Activated CD8-positive, alpha-beta memory T cell treated with anti-CD3 and anti-CD28 coated beads for 36 hours (primary cell): ENCODE measurements at regions not wholly inside any gene's neighbourhood (a gene's known extent, or its start where the extent isn't known, plus 50 kb on each side); places are given as distances from the start of the nearest gene placed in this dataset.
"Not testable (repeated sequence)": the region's sequence is repeated elsewhere in the genome, so short reads cannot be mapped to it uniquely, and the experiment has no call there.

Experiments
- CTCF ChIA-PET: fragments of 350-600 bp; sonication (Branson Sonifier 250); formaldehyde crosslinking; loops from one replicate; lab custom pipeline; 2021; ENCODE audit warnings: antibody characterized with exemption; lab: Charles Lee
- POLR2A ChIA-PET: fragments of 350-600 bp; sonication (Branson Sonifier 250); formaldehyde crosslinking; loops from one replicate; lab custom pipeline; 2021; ENCODE audit warnings: antibody characterized with exemption; lab: Charles Lee

DNA sequence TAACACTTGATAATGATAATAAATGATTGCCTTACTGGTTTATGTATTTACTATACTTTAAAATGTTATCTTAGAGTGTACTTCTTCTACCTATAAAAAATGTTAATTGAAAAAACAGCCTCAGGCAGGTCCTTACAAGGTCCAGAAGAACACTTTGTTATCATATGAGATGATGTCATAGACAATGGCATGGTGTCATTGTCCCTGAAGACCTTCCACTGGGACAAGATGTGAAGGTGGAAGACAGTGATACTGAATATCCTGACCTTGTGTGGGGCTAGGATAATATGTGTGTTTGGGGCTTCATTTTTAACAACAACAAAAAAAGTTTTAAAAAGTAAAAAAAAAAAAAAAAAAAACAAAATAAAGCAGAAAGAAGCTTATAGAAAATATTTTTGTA is 342.2 kb upstream of the KYNU start:
- CTCF ChIA-PET: interaction anchor here (0.7 kb wide), 1 partner anchor 800 kb away, joined by 5 read pairs; no protein-coding TSS in a partner anchor

DNA sequence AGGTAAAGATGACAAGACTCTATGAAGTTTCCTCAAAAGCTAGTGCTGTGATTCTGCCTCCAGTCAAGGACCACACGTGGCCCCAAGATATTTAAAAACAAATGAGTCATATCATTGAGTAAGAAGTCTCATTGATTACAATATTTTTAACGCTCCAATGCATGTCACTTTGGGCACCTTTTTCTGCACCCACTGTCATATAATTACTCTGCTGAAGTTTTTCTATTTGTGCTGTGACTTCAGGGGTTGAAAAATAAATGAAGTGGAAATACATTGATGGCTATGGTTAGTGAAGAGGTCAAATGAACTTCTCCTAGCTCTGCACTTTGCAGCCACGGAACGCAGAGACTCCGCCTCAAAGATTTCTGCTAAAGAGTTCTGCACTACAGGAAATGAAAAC is 344.3 kb upstream of the KYNU start:
- POLR2A ChIA-PET: no interaction called here
- CTCF ChIA-PET: no interaction called here

More for the DNA sequence above, 342.2 kb upstream of the KYNU start:
- POLR2A ChIA-PET: interaction anchor here (0.7 kb wide), 1 partner anchor 372 kb away, joined by 8 read pairs; no protein-coding TSS in a partner anchor

DNA sequence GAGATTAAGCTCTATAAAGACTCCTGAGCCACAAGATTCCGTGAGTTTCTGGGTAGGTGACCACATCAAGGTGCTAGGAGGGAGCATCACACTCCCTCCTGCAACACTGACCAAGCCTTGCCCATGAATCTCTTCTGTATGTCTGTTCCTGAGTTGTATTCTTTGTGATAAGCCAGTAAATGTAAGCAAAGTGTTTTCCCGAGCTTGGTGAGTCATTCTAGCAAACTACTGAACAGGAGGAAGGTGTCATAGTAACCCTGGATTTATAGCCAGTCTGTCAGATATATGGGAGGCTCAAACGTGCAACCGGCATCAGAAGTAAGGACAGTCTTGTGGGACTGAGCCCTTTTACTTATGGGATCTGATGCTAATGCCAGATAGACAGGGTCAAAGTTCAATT is 346.1 kb upstream of the KYNU start:
- CTCF ChIA-PET: no interaction called here
- POLR2A ChIA-PET: no interaction called here

DNA sequence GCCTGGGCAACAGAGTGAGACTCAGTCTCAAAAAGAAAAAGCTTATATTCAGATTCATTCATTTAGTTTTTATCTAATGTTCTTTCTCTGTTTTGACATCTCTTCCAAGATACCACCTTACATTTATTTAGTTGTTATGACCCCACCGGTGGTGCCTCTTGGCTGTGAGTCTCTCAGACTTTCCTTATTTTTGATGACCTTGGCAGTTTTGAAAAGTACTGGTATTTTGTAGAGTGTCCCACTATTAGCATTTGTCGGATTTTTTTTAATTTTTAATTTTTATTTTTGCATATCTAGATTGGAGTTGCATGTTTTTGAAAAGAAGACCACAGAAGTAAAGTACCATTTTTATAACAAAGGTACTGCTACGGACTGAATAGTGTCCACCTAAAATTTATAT is 351.7 kb upstream of the KYNU start:
- CTCF ChIA-PET: no interaction called here
- POLR2A ChIA-PET: no interaction called here

DNA sequence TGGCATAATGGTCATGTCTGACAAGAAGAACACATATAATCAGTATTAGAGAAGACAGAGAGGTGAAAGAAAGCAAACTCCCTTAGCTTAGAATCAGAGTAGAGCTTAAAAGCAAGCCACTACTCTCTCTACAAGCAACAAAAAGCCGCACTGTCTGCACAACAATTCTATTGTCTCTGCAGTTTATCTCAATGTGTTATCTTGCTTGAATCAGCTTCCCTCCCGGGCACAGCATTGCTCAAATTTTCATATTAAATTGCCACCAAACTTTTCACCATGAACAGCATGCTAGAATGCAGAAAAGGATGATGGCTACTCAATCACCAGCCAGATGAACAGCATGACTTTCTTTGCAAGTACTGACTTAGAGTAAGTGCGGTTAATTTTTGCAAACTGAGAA is 356.0 kb upstream of the KYNU start:
- ChIA-PET POLR2A (no interaction called here), CTCF (no interaction called here)

DNA sequence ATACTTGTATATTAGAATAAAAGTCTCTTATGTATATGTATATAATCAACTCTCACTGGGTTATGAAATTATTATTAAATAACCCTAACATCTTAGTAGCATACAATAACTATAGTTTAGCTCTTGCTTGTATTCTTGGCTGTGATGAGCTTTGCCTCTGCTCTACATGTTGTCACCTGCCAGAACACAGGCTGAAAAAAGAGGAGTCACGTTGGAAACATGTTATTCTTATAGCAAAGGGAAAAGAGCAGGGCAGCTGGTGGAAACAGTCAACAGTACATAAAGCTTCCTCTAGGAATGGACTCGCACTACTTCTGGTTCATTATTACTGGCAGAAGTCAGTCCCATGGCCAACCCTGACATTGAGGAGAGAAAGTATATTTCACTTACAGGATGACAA is 362.0 kb upstream of the KYNU start:
- CTCF ChIA-PET: no interaction called here
- POLR2A ChIA-PET: no interaction called here

DNA sequence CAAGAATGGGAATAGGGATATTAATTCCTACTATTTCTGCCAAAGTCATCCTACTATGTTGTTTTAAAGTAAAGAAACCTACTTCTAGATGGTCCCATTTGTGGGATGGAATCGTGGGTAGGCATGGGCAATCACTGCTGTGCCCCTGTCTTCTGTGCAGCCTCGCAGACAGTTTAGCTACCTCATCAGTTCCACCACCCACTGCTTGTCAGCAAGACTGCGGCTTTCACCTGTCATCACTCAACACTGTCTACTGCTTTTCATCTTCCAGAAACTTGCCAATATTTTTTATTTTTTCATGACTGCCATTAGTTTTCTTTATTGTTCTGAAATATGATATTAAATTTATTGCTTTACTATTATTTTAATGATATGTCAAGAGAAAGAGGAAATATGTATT is 368.1 kb upstream of the KYNU start:
- POLR2A ChIA-PET: no interaction called here
- CTCF ChIA-PET: no interaction called here

DNA sequence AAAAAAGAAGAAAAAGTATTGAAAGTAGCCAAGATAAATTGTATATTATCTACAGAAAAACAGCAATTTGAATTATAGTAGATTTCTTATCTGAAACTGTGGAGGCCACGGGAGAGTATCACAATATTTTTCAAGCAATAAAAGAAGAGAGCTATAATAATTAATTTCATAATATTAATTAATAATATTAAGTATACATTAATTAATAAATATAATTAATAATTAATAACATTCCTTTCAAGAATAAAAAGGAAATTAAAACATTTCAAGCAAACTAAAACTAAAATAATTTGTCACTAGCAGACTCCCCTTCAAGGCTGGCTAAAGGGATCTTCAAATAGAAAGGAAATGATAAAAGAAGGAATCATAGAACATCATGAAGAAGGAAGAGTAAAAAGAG is 372.7 kb upstream of the KYNU start:
- POLR2A ChIA-PET: no interaction called here
- CTCF ChIA-PET: no interaction called here

DNA sequence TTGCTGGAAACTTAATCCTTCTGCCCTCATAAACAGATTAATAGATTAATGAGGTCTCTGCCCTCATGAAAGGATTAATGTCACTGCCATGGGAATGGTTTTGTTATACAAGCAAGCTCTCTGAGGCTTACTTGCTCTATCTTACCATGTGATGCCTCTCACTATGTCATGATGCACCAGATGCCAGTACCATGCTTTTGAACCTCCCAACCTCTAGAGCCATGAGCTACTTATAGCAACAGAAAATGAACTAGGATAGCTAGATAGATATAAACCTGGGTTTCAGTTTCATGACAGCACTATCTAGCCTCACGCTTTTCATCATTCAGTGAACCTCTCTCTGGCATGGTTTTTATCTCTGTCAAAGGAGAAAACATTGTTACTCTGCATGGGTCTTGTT is 371.6 kb upstream of the LRP1B start:
- POLR2A ChIA-PET: no interaction called here
- CTCF ChIA-PET: no interaction called here

DNA sequence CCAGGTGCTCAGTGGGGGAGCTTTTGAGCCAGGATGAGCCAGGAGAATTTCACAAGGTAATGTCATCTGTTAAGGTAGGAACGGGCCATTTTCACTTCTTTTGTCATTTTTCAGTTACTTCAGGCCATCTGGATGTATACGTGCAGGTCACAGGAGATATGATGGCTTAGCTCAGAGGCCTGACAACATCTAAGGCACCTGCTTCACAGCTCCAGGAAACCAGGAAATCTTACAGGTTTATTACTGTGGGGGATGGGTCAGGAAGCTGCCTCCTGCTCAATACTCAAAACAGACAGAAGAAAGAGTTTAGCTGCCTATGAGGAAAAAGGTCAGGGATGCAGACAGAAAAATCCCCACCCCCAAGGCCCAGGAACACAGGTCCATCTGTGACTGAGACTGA is 364.3 kb upstream of the LRP1B start:
- POLR2A ChIA-PET: no interaction called here

DNA sequence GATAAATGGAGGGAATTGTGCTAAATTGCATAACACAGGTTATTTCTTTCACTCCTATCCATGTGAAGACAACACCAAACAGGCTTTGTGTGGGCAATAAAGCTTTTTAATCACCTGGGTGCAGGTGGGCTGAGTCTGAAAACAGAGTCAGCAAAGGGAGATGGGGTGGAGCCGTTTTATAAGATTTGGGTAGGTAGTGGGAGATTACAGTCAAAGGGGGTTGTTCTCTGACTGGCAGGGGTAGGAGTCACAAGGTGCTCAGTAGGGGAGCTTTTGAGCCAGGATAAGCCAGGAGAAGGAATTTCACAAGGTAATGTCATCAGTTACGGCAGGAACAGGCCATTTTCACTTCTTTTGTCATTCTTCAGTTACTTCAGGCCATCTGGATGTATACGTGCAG is 358.8 kb upstream of the LRP1B start:
- POLR2A ChIA-PET, CTCF ChIA-PET: not testable (repeated sequence)

More for the DNA sequence above, 364.3 kb upstream of the LRP1B start:
- CTCF ChIA-PET: no interaction called here

DNA sequence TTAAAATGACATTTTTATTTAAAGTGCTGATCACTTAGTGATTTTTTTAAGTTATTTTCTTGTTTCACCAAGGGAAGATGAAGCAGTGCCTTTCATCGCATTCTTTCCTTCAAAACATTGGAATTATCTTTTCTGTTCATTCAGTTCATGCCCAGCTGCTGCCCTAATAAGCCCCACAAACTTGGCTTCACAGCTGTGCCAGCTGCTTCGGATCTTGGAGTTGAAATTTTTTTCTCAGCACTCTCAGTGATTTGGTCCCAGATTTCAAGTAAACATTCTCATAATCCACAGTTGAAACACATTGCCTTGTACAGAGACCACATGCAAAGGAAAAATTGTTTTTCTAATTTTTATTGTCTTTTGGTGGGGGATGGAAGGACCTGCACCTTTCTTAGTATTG is 353.3 kb upstream of the LRP1B start:
- CTCF ChIA-PET: no interaction called here
- POLR2A ChIA-PET: no interaction called here

DNA sequence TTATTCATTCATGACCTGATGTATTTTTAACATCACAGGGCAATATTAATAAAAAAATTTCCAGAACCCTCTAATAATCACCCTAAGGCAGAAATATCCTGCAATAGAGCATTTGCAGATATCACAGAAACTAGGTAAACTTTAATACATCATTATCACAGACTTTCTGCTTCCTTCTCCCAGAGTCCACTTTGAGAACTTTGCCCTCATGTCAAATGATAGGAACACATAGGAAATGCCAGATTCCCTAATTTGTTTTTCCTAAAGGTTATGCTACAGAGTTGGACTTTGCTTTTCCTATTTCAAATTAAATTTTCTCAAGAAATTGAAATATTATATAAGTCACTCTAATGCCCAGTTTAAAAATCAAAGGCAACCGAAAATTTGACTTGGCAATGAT is 352.8 kb upstream of the LRP1B start:
- POLR2A ChIA-PET: no interaction called here
- CTCF ChIA-PET: no interaction called here

DNA sequence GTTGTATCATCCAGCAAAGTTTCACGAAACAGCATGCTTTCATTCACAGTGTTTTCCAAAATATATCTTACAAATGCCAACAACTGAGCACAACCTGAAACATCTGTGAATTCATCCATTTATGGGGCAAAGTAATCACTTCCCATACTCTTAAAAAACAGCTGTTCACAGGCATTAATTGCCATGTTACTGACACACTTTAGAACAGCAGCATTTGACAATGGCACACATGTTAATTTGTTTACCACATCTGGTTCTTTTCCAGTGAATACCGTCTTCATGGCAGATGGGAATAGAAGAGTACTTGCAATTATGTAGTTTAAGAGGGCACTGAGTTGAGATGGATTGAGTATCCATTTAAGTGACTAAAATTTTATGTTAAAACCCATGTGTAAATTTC is 347.4 kb upstream of the LRP1B start:
- ChIA-PET CTCF (no interaction called here), POLR2A (no interaction called here)

DNA sequence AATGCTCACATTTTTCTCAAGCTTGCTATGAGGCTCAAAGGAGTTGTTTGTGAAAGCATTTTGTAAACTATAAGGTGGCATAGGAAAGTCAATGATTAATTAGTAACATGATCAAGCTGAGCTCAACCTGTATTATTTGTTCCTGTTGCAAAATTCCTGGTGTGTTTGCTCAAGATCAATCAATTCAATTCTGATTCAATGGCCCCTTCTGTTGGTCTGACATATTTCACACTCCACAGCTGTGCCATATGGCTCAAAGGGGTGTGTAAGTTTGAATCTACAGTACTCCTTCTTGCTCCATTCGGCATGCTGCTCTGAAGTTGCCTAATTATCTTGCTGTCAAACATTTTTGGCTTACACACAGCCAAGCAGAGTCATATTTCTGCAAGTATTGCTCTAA is 341.6 kb upstream of the LRP1B start:
- ChIA-PET POLR2A (no interaction called here), CTCF (no interaction called here)

DNA sequence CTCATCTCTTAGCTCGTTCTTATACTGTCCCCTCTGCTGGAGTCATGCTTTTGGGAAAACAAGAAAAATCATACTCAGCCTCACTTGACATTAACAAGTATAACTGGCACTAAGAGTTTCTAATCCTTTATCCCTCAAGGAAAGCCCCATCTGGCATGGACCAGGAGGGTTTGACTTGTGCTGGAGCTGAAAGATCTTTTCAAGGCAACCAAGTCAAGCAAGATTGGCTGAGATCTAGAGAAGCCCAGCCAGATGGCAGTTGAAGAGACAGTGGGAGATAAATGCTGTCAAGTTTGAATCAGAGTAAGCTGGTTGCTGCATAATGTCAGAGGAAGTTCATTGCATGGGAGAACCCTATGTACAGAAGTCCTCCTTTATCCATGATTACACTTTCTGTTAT is 336.5 kb upstream of the LRP1B start:
- ChIA-PET POLR2A (no interaction called here), CTCF (no interaction called here)

DNA sequence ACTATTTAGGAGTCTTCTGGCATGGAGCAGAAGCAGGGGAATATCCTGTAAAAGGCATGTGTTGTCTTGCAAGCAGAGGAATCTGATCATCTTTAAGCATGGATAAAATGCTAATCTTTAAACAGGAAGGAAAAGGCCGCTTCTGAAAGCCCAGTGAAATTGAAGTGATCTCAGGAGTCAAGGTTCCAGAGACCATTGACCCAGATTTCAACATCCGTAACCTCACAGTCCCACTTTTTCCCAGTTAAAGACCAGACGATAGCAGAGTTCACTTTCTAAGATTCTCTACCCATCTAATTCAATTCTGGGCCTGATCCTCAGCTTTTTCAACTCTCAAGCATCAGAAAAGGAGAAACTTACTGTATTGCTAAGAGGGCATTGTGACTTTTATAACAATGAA is 332.2 kb upstream of the LRP1B start:
- CTCF ChIA-PET: no interaction called here

DNA sequence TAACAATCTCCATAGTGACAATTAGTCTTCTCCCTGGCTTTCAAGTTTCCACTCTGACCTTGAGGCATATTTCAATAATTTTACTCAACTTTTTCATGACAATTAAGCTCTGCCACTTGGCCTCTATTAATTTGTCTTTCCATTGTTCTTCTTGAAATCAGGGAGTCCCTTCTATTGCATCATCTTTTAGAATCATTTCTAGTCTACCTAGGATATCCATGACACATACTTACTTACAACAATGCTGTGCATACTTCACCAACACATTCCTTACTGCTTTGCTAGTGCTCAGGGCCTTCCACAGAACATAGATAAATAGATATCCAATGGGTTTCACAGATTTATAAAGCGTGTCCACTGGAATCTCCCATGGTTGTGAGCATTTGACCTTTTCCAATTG is 331.5 kb upstream of the LRP1B start:
- ChIA-PET CTCF (no interaction called here), POLR2A (no interaction called here)

More for the DNA sequence above, 332.2 kb upstream of the LRP1B start:
- POLR2A ChIA-PET: no interaction called here

DNA sequence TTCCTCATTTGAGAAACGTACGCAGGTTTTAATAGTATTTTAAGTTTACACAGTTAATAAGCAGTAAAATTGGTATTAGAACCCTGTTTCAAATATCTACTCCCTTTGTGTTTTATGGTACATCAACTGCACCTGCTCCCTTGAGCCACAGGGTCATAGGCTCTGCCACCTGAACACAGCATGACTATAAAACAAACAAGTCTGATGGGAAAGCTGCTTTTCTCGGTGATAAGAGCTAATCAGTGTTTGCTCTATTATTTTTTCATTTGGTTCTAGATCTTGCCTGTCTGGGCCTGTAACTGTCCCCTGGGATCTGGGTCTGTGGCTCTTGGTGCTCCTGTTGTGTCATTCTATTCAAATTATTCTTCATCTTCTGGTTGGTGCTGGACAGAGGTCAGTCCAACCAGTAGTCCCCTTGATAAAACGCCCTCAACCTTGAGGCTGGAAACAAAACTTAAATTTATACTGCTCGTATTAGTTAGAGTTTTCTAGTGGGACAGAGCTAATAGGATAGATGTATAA is 314.8 kb upstream of the LRP1B start:
- ChIA-PET POLR2A (no interaction called here), CTCF (no interaction called here)

DNA sequence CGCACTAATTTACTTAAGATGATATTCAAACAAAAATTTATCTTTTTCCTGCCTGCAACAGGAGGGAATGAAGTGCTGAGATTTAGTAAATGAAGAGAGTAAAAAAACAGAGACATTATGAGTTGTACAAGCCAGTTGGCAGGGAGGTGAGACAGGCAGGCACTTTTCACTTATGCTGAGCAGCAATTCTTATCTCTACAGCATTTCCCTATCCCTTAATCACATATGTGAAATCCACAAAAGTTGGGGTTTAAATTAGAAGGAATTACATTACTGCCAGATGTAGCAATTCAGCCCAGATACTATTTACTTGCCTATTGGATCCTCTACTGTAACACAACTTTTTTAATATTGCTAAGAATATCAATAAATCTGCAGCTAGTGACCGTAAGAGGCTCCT is 314.2 kb upstream of the LRP1B start:
- CTCF ChIA-PET: no interaction called here
- POLR2A ChIA-PET: no interaction called here

DNA sequence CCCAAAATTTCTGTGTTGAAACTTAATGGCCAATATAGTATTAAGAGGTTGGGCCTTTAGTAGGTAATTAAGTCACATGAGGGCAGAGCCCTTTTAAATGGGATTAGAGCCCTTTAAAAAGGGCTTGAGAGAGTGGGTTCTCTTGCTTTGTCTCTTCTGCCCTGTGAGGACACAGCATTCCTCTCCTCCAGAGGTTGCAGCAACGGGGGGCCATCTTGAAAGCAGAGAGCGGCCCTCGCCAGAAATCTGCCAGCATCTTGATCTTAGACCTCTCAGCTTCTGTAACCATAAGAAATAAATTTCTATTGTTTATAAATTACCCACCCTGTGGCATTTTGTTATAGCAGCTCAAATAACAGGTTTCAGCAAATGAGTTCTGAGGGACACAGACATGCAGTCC is 305.0 kb upstream of the LRP1B start:
- POLR2A ChIA-PET: no interaction called here
- CTCF ChIA-PET: no interaction called here

DNA sequence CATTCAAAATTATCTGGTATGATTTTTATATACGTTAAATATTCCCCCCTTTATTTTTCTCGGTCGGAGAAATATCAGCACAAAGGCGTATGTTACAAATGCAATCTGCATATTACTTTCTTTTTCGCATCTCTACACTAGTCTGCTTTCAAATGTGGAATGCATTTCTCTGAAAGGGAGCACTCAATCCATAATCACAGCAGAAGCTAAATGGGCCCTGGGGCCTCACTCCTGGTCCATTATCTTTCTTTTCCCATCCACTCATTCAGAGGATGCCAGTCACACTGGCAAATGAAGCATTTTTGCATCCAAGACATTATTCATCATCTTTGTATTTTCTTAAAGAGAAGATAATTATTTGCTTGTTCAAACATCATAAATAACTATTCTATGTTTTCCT is 295.2 kb upstream of the LRP1B start:
- CTCF ChIA-PET: no interaction called here
- POLR2A ChIA-PET: no interaction called here
